SK-N-SH (cell line): ENCODE measurements at regions not wholly inside any gene's neighbourhood (a gene's known extent, or its start where the extent isn't known, plus 50 kb on each side); places are given as distances from the start of the nearest gene placed in this dataset.

Experiments used
- CHD2 ChIP-seq: fragments of 150-350 bp; IDR thresholded peaks from 2 replicates; pipeline ENCODE4 v1.6.1; 2018; ENCODE audit warnings: low read length; ENCODE audit not compliant: partially characterized antibody
- CTCF ChIP-seq: fragments of 200-600 bp; sonication (generic); IDR thresholded peaks from 2 replicates; pipeline ENCODE4 v1.6.1; 2017; ENCODE audit warnings: antibody characterized with exemption, mild to moderate bottlenecking, moderate library complexity
- EZH2phosphoT487 ChIP-seq: fragments of 200-600 bp; sonication (generic); IDR thresholded peaks from 2 replicates; pipeline ENCODE4 v1.6.1; 2017; ENCODE audit warnings: low read depth, mixed run types, mild to moderate bottlenecking, antibody characterized with exemption, moderate library complexity, borderline replicate concordance
- FOXJ3 ChIP-seq: sonication (generic); formaldehyde crosslinking; IDR thresholded peaks from 2 replicates; pipeline ENCODE4 v1.5.1; 2020; ENCODE audit warnings: mild to moderate bottlenecking, missing genetic modification reagents
- FOXM1 ChIP-seq: IDR thresholded peaks from 2 replicates; pipeline ENCODE4 v1.4.0; 2012; ENCODE audit warnings: low read depth, mild to moderate bottlenecking
- GABPA ChIP-seq: IDR thresholded peaks from 2 replicates; pipeline ENCODE4 v1.4.0; 2012; ENCODE audit warnings: low read depth, mild to moderate bottlenecking
- MAX ChIP-seq: IDR thresholded peaks from 2 replicates; pipeline ENCODE4 v1.4.0; 2012; ENCODE audit warnings: low read depth
- MEF2A ChIP-seq: IDR thresholded peaks from 2 replicates; pipeline ENCODE4 v1.4.0; 2012; ENCODE audit warnings: low read depth, borderline replicate concordance
- NRF1 ChIP-seq: IDR thresholded peaks from 2 replicates; pipeline ENCODE4 v1.6.1; 2012; ENCODE audit warnings: low read depth, mild to moderate bottlenecking, low read length
- POLR2AphosphoS5 ChIP-seq: IDR thresholded peaks from 2 replicates; pipeline ENCODE4 v1.6.1; 2012; ENCODE audit warnings: low read depth, low read length
- REST ChIP-seq: IDR thresholded peaks from 2 replicates; pipeline ENCODE4 v1.6.1; 2012; ENCODE audit warnings: mild to moderate bottlenecking, low read depth, low read length, moderate library complexity
- RXRA ChIP-seq: IDR thresholded peaks from 2 replicates; pipeline ENCODE4 v1.4.0; 2012; ENCODE audit warnings: low read depth, mild to moderate bottlenecking, borderline replicate concordance
- SMC3 ChIP-seq: IDR thresholded peaks from 2 replicates; pipeline ENCODE4 v1.6.1; 2012; ENCODE audit warnings: low read depth, low read length, improper control_type of control experiment
- ZBTB33 ChIP-seq: IDR thresholded peaks from 2 replicates; pipeline ENCODE4 v1.4.0; 2012; ENCODE audit warnings: low read depth, borderline replicate concordance

- TF ChIP-seq ZBTB33 (no peak), EZH2phosphoT487 (no peak), CHD2 (no peak), REST (no peak), CTCF (no peak), FOXM1 (no peak), GABPA (no peak), RXRA (no peak), MEF2A (no peak), POLR2AphosphoS5 (no peak), FOXJ3 (no peak), SMC3 (no peak), NRF1 (no peak), MAX (no peak)
Measured at GRCh38 chr5:93829346-93829745, 87.9 kb upstream of the POU5F2 start.
